ENCODE measurements at regions not wholly inside any gene's neighbourhood (a gene's known extent, or its start where the extent isn't known, plus 50 kb on each side); places are given as distances from the start of the nearest gene placed in this dataset.

DNA sequence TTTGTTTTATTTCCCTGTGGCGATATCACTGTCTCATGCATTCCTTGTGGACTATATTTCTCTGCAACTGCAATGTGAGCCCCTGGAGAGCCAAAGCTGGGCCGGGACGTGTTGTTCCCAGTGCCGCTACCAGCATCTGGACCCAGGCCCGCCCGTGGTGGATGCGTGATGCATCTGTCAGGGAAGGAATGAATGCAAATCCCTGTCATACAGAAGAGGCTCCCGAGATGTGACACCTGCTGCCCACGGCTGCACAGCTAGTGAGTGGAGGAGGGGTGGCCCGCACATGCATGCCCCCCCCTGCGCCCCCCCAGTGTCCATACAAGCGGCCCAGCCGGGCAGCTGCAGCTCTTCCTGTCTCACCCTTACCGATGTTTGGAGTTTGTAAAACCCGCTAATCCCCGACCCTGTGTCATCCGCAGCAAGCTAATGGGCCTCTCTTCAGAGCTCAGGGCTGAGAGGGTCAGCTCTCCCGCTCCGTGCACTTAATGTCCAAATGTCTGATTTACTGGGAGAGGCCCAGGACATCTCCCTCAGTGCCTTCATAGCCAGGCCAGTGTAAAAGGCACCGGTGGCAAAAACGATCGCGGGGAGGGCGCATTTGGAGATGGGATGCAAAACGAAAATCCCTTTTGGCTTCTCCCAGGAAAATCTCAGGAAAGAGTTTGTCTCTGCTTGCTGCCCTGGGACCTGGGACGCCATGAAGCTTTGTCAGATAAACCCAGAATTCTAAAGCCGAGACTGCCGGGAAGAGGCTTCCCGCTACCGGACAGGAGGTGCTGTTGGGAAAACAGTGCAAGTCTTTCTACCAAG lies 91.8 kb downstream of the FOXL1 start:
- no peak for DNase-seq (ENCODE audit: low spot score)
- ChIA-PET POLR2A (ENCODE audit: low non-redundant PET) (interaction anchor here (0.5 kb wide), 1 partner anchor 210 kb away, joined by 3 read pairs; no protein-coding TSS in a partner anchor), CTCF (no interaction called here)
- Histone ChIP-seq H3K36me3 (ENCODE audit: insufficient read depth, low read length, poor library complexity, severe bottlenecking) (no peaks in the 10 kb centered on the region), H3K4me3 (ENCODE audit: low read depth, low read length, poor library complexity, severe bottlenecking) (no peak overlapping the region), H3K27me3 (replicated peaks; ENCODE audit: insufficient read depth, low read depth, low read length, poor library complexity) (peaks cover 78% of the 10 kb centered on the region), H3K27ac (ENCODE audit: low read depth, low read length, poor library complexity, severe bottlenecking) (no peak overlapping the region), H3K4me1 (ENCODE audit: insufficient read depth, low read length, poor library complexity, severe bottlenecking) (no peaks in the 10 kb centered on the region), H3K9me3 (ENCODE audit: low read depth, low read length, poor library complexity, severe bottlenecking) (no peaks in the 10 kb centered on the region)
- intact Hi-C loops (cut with micrococcal nuclease; ENCODE audit: unreplicated experiment): no loop called here
- TF ChIP-seq EZH2 (IDR thresholded peaks at IDR 0.05; ENCODE audit: borderline replicate concordance, low read depth, low read length, poor library complexity, severe bottlenecking): no peak
- TF ChIP-seq, protein P1, sequence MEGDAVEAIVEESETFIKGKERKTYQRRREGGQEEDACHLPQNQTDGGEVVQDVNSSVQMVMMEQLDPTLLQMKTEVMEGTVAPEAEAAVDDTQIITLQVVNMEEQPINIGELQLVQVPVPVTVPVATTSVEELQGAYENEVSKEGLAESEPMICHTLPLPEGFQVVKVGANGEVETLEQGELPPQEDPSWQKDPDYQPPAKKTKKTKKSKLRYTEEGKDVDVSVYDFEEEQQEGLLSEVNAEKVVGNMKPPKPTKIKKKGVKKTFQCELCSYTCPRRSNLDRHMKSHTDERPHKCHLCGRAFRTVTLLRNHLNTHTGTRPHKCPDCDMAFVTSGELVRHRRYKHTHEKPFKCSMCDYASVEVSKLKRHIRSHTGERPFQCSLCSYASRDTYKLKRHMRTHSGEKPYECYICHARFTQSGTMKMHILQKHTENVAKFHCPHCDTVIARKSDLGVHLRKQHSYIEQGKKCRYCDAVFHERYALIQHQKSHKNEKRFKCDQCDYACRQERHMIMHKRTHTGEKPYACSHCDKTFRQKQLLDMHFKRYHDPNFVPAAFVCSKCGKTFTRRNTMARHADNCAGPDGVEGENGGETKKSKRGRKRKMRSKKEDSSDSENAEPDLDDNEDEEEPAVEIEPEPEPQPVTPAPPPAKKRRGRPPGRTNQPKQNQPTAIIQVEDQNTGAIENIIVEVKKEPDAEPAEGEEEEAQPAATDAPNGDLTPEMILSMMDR (conservative IDR thresholded peaks at IDR 0.05; ENCODE audit: low read depth, low read length): no peak
- BruUV-seq (replicated peaks): no TSS peak

- Histone ChIP-seq H3K4me3 (ENCODE audit: low read depth, low read length, poor library complexity, severe bottlenecking) (no peak overlapping the region), H3K27me3 (replicated peaks; ENCODE audit: insufficient read depth, low read depth, low read length, poor library complexity) (peaks cover 85% of the 10 kb centered on the region), H3K4me1 (ENCODE audit: insufficient read depth, low read length, poor library complexity, severe bottlenecking) (no peaks in the 10 kb centered on the region), H3K9me3 (ENCODE audit: low read depth, low read length, poor library complexity, severe bottlenecking) (no peaks in the 10 kb centered on the region), H3K27ac (ENCODE audit: low read depth, low read length, poor library complexity, severe bottlenecking) (no peak overlapping the region), H3K36me3 (ENCODE audit: insufficient read depth, low read length, poor library complexity, severe bottlenecking) (no peaks in the 10 kb centered on the region)
- ChIA-PET POLR2A (ENCODE audit: low non-redundant PET) (no interaction called here), CTCF (no interaction called here)
- DNase-seq (ENCODE audit: low spot score): no peak
- intact Hi-C loops (cut with micrococcal nuclease; ENCODE audit: unreplicated experiment): no loop called here
- BruUV-seq (replicated peaks): no TSS peak
- TF ChIP-seq, protein P1 (conservative IDR thresholded peaks at IDR 0.05; ENCODE audit: low read depth, low read length): no peak
- no peak for TF ChIP-seq EZH2 (IDR thresholded peaks at IDR 0.05; ENCODE audit: borderline replicate concordance, low read depth, low read length, poor library complexity, severe bottlenecking)
Measured at GRCh38 chr16:86670750-86671234, 92.4 kb downstream of the FOXL1 start.

DNA sequence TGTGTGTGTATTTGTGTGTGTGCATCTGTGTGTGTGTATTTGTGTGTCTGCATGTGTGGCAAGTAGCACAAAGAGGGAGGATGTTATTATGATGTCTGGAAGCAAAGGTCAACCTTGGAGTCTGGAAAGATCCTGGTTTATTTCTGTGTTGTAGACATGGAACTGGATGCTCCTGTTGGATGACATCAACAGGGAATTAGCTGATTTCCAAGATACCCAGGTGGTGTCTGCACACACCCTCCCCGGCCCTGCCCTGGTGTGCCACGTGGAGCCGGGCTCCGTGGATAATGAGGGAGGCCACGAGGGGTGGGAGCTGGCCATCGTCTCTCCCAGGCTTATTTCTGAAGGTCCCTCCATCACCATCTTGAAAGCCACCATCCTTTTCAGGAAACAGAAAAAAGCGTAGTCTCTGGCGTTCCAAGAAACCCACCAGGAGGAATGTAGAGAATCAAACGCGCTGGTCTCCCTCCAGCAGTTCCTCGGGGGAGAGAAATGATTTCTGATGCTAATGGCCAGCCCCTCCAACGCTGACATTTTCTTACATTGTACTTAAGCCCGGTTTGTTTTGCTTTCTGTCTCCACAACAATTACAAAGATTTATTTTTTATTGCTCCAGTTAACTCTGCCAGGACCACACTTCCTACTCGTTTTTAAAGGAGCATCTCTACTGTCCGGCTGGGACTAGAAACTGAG lies 93.3 kb downstream of the FOXL1 start:
- intact Hi-C loops (cut with micrococcal nuclease; ENCODE audit: unreplicated experiment): no loop called here
- Histone ChIP-seq H3K4me1 (ENCODE audit: insufficient read depth, low read length, poor library complexity, severe bottlenecking) (no peaks in the 10 kb centered on the region), H3K27me3 (replicated peaks; ENCODE audit: insufficient read depth, low read depth, low read length, poor library complexity) (peaks cover 86% of the 10 kb centered on the region), H3K27ac (ENCODE audit: low read depth, low read length, poor library complexity, severe bottlenecking) (no peak overlapping the region), H3K36me3 (ENCODE audit: insufficient read depth, low read length, poor library complexity, severe bottlenecking) (no peaks in the 10 kb centered on the region), H3K4me3 (ENCODE audit: low read depth, low read length, poor library complexity, severe bottlenecking) (no peak overlapping the region), H3K9me3 (ENCODE audit: low read depth, low read length, poor library complexity, severe bottlenecking) (no peaks in the 10 kb centered on the region)
- BruUV-seq (replicated peaks): no TSS peak
- ChIA-PET CTCF (interaction anchor here (0.5 kb wide), 1 partner anchor 391 kb away, joined by 4 read pairs; no protein-coding TSS in a partner anchor), POLR2A (ENCODE audit: low non-redundant PET) (no interaction called here)
- TF ChIP-seq EZH2 (IDR thresholded peaks at IDR 0.05; ENCODE audit: borderline replicate concordance, low read depth, low read length, poor library complexity, severe bottlenecking): no peak
- TF ChIP-seq, protein P1 (conservative IDR thresholded peaks at IDR 0.05; ENCODE audit: low read depth, low read length): no peak
- no peak for DNase-seq (ENCODE audit: low spot score)
